ENCODE measurements at regions not wholly inside any gene's neighbourhood (a gene's known extent, or its start where the extent isn't known, plus 50 kb on each side); places are given as distances from the start of the nearest gene placed in this dataset.
"Not testable (repeated sequence)": the region's sequence is repeated elsewhere in the genome, so short reads cannot be mapped to it uniquely, and the experiment has no call there.

DNA sequence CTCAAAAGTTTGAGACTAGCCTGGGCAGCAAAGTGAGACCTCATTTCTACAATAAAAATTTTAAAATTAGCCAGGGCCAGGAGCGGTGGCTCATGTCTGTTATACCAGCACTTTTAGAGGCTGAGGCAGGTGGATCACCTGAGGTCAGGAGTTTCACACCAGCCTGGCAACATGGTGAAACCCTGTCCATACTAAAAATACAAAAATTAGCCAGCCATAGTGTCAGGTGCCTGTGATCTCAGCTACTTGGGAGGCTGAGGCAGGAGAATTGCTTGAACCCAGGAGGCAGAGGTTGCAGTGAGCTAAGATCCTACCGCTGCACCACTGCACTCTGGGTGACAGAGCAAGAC, 85.1 kb upstream of the MAP4 start:
- H2BK120ac ChIP-seq (ENCODE audit: low read depth, low read length); dilution Hi-C loops (cut with HindIII; ENCODE audit: low sequenced_read_pairs, unreplicated experiment); H3K18ac ChIP-seq (ENCODE audit: low read depth, low read length); H3K36me3 ChIP-seq (ENCODE audit: control insufficient read depth, insufficient read depth, low read length); H3K4me3 ChIP-seq (ENCODE audit: insufficient read depth, low read depth, low read length); H2BK20ac ChIP-seq (ENCODE audit: low read depth, low read length); H3K9ac ChIP-seq (ENCODE audit: low read depth, low read length); H3K9me3 ChIP-seq (ENCODE audit: control insufficient read depth, insufficient read depth, low read length); intact Hi-C loops (cut with micrococcal nuclease); H3K14ac ChIP-seq (replicated peaks; ENCODE audit: low read depth, low read length); H4K20me1 ChIP-seq (ENCODE audit: insufficient read depth, low read length); H3K27ac ChIP-seq (ENCODE audit: insufficient read depth, low read length); H3K56ac ChIP-seq (ENCODE audit: extremely low read depth, insufficient read depth, low read length); H3K27me3 ChIP-seq (ENCODE audit: control insufficient read depth, insufficient read depth, low read length); H4K91ac ChIP-seq (ENCODE audit: insufficient read depth, low read depth, low read length); H2AK9ac ChIP-seq (replicated peaks; ENCODE audit: low read depth, low read length, poor library complexity); H3K9me1 ChIP-seq (ENCODE audit: insufficient read depth, low read length); BruUV-seq (replicated peaks); H3K4me2 ChIP-seq (ENCODE audit: low read depth, low read length); H2AK5ac ChIP-seq (ENCODE audit: low read depth, low read length); H3K79me1 ChIP-seq (ENCODE audit: low read depth in 1 of 2, low read length in 2 of 2); H3K23ac ChIP-seq (ENCODE audit: low read depth, low read length); in situ Hi-C loops (cut with MboI; ENCODE audit: low sequenced_read_pairs); H4K5ac ChIP-seq (ENCODE audit: low read depth, low read length); H2BK15ac ChIP-seq (ENCODE audit: low read depth, low read length); H4K8ac ChIP-seq (ENCODE audit: low read depth in 2 of 2, low read length in 2 of 2); DNase-seq; H3K4ac ChIP-seq (ENCODE audit: low read depth, low read length); H3K4me1 ChIP-seq (ENCODE audit: control insufficient read depth, insufficient read depth, low read length); H2BK5ac ChIP-seq (ENCODE audit: low read depth, low read length, poor library complexity, severe bottlenecking); ATAC-seq (ENCODE audit: low read depth); H2AFZ ChIP-seq (replicated peaks; ENCODE audit: low read length, poor library complexity): not testable (repeated sequence)
- ChIA-PET CTCF (interaction anchor here (0.6 to 1.2 kb wide), 2 partner anchors 17 to 571 kb away, joined by 3 read pairs; no protein-coding TSS in a partner anchor), POLR2A (ENCODE audit: unreplicated experiment) (interaction anchor here (1.2 kb wide), 1 partner anchor 12 kb away, joined by 3 read pairs; no protein-coding TSS in a partner anchor)
- WGBS, 2 experiments (ENCODE audit: extremely low coverage in 2 of 2, insufficient read length in 1 of 2): no CpG with 5 or more reads among the region's 2 CpGs

Data from IMR-90 (cell line).